Thoracic aorta (tissue), 2 donors: ENCODE measurements at regions not wholly inside any gene's neighbourhood (a gene's known extent, or its start where the extent isn't known, plus 50 kb on each side); places are given as distances from the start of the nearest gene placed in this dataset.
"Not testable (repeated sequence)": the region's sequence is repeated elsewhere in the genome, so short reads cannot be mapped to it uniquely, and the experiment has no call there.

Experiments used
- ATAC-seq: fragments of 150-250 bp; one replicate; pipeline ENCODE4 v1.8.0; 2017; ENCODE audit warnings: low read depth; ENCODE audit not compliant: insufficient number of reproducible peaks, low FRiP score
- DNase-seq: peaks from one replicate; pipeline ENCODE4 v3.0.0-alpha.2; 2020; ENCODE audit warnings: low spot score
- H3K27ac ChIP-seq, 2 donors: fragments of 200-600 bp; sonication (generic); 1 replicate in 1 of 2; 2 replicates in 1 of 2; pipeline ENCODE4 v1.5.1; 2016; ENCODE audit warnings: mild to moderate bottlenecking in 2 of 2, moderate library complexity in 2 of 2
- H3K27me3 ChIP-seq: fragments of 200-600 bp; sonication (generic); replicated peaks from 2 replicates; pipeline ENCODE4 v1.6.0; 2016; ENCODE audit warnings: mild to moderate bottlenecking; ENCODE audit not compliant: insufficient read depth
- H3K36me3 ChIP-seq: fragments of 200-600 bp; sonication (generic); one replicate; pipeline ENCODE4 v1.5.1; 2016
- H3K4me1 ChIP-seq, 2 donors: fragments of 200-600 bp; sonication (generic); 1 replicate in 1 of 2; 2 replicates in 1 of 2; pipeline versions ENCODE4 v1.5.1 to v1.6.0; 2016; ENCODE audit warnings: low read depth in 2 of 2, mild to moderate bottlenecking in 1 of 2; ENCODE audit not compliant: control insufficient read depth in 1 of 2
- H3K4me3 ChIP-seq: fragments of 200-600 bp; sonication (generic); 2 replicates; pipeline ENCODE4 v1.5.1; 2016; ENCODE audit warnings: mild to moderate bottlenecking
- H3K9me3 ChIP-seq: fragments of 200-600 bp; sonication (generic); 2 replicates; pipeline ENCODE4 v1.5.1; 2016
- TF ChIP-seq, protein P1 (sequence below): fragments of 200-600 bp; sonication (generic); IDR thresholded peaks from one replicate; pipeline ENCODE4 v1.5.1; 2019; ENCODE audit warnings: antibody characterized with exemption

GRCh38 chr2:39990335-39990900, 211.4 kb upstream of the THUMPD2 start:
- Histone ChIP-seq H3K27me3 (no peaks in the 10 kb centered on the region), H3K4me3 (no peak overlapping the region), H3K27ac (no peak overlapping the region), H3K36me3 (no peaks in the 10 kb centered on the region), H3K4me1 (no peaks in the 10 kb centered on the region), H3K9me3 (no peaks in the 10 kb centered on the region)
- DNase-seq, result no peak
- TF ChIP-seq, protein P1, sequence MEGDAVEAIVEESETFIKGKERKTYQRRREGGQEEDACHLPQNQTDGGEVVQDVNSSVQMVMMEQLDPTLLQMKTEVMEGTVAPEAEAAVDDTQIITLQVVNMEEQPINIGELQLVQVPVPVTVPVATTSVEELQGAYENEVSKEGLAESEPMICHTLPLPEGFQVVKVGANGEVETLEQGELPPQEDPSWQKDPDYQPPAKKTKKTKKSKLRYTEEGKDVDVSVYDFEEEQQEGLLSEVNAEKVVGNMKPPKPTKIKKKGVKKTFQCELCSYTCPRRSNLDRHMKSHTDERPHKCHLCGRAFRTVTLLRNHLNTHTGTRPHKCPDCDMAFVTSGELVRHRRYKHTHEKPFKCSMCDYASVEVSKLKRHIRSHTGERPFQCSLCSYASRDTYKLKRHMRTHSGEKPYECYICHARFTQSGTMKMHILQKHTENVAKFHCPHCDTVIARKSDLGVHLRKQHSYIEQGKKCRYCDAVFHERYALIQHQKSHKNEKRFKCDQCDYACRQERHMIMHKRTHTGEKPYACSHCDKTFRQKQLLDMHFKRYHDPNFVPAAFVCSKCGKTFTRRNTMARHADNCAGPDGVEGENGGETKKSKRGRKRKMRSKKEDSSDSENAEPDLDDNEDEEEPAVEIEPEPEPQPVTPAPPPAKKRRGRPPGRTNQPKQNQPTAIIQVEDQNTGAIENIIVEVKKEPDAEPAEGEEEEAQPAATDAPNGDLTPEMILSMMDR, result no peak
- no peak for ATAC-seq

- H3K4me3 ChIP-seq, result no peak overlapping the region
- TF ChIP-seq, protein P1, result no peak
- no peaks in the 10 kb centered on the region for H3K4me1 ChIP-seq
- no peaks in the 10 kb centered on the region for H3K9me3 ChIP-seq
- ATAC-seq, result no peak
- DNase-seq, result no peak
- no peaks in the 10 kb centered on the region for H3K27me3 ChIP-seq
- no peaks in the 10 kb centered on the region for H3K36me3 ChIP-seq
- H3K27ac ChIP-seq, result no peak overlapping the region
These were observed 210.8 kb upstream of the THUMPD2 start for GRCh38 chr2:39989888-39990287.

- TF ChIP-seq, protein P1, result no peak
- Histone ChIP-seq H3K36me3 (no peaks in the 10 kb centered on the region), H3K4me3 (no peak overlapping the region), H3K9me3 (no peaks in the 10 kb centered on the region), H3K27me3 (no peaks in the 10 kb centered on the region), H3K4me1 (no peaks in the 10 kb centered on the region), H3K27ac (no peak overlapping the region)
- DNase-seq (no peak), ATAC-seq (no peak)
These were observed 202.8 kb upstream of the THUMPD2 start for GRCh38 chr2:39981883-39982311.

- H3K4me3 ChIP-seq, result no peak overlapping the region
- TF ChIP-seq, protein P1, result no peak
- no peaks in the 10 kb centered on the region for H3K4me1 ChIP-seq
- H3K36me3 ChIP-seq, result no peaks in the 10 kb centered on the region
- DNase-seq (no peak), ATAC-seq (no peak)
- H3K9me3 ChIP-seq, result no peaks in the 10 kb centered on the region
- H3K27ac ChIP-seq, result no peak overlapping the region
- no peaks in the 10 kb centered on the region for H3K27me3 ChIP-seq
These were observed 196.5 kb upstream of the THUMPD2 start for GRCh38 chr2:39975476-39976020.

DNA sequence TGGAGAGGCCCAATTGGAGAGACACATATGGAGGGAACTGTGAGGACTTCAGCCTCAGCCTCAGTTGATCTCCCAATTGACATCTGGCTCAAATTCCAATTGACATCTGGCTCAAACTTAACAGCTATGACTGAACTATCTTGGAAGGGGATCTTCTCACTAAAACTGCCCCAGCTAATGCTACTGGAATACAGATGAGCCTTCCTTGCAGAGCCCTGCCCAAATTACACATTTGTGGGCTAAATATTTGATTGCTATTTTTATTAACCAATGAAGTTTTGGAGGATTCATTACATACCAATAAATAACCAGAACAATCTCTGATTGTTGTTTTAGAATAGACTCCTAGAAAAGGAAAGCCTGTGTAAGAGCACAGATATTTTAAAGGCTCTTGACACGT, 189.0 kb upstream of the THUMPD2 start:
- H3K4me3 ChIP-seq, result no peak overlapping the region
- no peaks in the 10 kb centered on the region for H3K36me3 ChIP-seq
- TF ChIP-seq, protein P1, result no peak
- no peak for ATAC-seq
- no peak for DNase-seq
- no peaks in the 10 kb centered on the region for H3K27me3 ChIP-seq
- H3K4me1 ChIP-seq, result no peaks in the 10 kb centered on the region
- H3K9me3 ChIP-seq, result peaks cover 4% of the 10 kb centered on the region
- no peak overlapping the region for H3K27ac ChIP-seq

DNA sequence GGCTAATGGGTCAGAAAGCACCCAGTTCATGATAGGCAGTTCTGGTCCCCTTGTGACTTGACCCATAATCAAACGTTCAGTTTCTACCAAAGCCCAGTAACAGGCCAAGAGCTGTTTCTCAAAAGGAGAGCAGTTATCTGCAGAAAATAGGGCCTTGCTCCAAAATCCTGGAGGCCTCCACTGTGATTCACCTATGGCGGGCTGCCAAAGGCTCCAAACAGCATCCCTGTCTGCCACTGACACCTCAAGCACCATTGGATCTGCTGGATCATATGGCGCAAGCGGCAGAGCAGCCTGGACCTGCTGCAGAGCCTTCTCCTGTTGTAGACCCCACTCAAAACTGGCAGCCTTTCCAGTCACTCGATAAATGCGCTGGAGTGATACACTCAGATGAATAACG, 181.6 kb upstream of the THUMPD2 start:
- not testable (repeated sequence) for H3K27ac ChIP-seq, H3K9me3 ChIP-seq, H3K4me1 ChIP-seq, H3K36me3 ChIP-seq, DNase-seq, H3K27me3 ChIP-seq, ATAC-seq, H3K4me3 ChIP-seq
